ENCODE measurements at regions not wholly inside any gene's neighbourhood (a gene's known extent, or its start where the extent isn't known, plus 50 kb on each side); places are given as distances from the start of the nearest gene placed in this dataset.

DNA sequence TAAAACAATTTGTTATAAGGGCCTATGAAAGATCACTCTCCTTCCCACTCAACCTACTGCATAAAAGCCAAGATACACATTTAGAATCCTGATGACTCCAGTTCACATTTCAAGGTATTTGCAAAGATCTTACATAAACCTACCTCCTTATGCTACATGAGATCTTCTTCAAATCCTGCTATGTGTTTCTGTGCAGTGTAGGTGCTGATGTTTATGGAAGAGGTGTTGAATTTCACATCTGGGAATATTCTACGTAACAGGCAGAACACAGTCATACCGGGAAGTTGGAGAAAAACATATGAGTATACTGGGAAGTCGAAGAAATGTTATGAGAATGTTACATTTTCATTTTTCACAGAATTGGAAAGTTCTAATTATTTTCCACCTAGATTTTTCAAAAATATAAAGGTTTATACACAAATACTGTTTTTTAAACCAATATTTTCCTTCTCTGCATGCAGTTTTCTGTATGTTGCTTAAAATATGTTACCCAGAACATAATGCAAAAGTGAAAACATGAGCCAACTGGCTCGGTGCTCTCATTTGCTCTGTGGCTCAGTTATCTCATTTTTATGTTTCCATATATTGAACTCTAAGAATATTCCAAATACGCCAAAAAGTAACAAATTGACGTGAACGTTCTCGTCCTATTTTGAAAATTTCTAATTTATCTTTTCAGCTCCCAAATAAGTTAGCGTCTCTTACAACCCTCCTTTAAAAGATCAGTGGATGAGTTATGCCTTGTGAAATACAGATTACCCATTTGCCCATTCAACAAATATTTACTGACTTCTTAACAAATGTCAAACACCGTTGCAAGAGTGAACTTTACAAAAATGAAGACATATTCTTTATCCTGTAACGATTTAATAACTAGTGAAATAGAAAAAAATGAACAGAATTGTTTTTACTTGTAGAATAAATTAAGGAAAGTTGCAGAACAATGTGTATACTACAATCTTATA is 899.3 kb downstream of the STIM2 start:
- Histone ChIP-seq H3K9ac (no peak overlapping the region), H4K20me1 (ENCODE audit: insufficient read depth) (no peaks in the 10 kb centered on the region), H3K79me2 (ENCODE audit: insufficient read depth) (no peaks in the 10 kb centered on the region), H3K4me1 (ENCODE audit: control insufficient read depth in 1 of 2, insufficient read depth in 2 of 2, low read depth in 1 of 2, low read length in 1 of 2) (no peaks in the 10 kb centered on the region), H3K9me3 (no peaks in the 10 kb centered on the region), H3K4me2 (no peak overlapping the region), H3K4me3 (ENCODE audit: low read depth in 2 of 2, low read length in 1 of 2) (no peak overlapping the region), H3K27ac (ENCODE audit: low read depth in 2 of 2, low read length in 1 of 2) (no peak overlapping the region), H3K9me2 (no peaks in the 10 kb centered on the region), H2AFZ (ENCODE audit: low read depth) (no peak overlapping the region), H3K27me3 (ENCODE audit: insufficient read depth) (no peaks in the 10 kb centered on the region), H3F3A (replicated peaks; ENCODE audit: insufficient read depth) (no peaks in the 10 kb centered on the region), H3K36me3 (replicated peaks in 1 of 2; ENCODE audit: control insufficient read depth in 1 of 2, insufficient read depth in 2 of 2, low read length in 1 of 2) (no peaks in the 10 kb centered on the region)
- DNase-seq: no peak
- TF ChIP-seq CTCF (IDR thresholded peaks at IDR 0.05) (no peak), RCOR1 (IDR thresholded peaks at IDR 0.05; ENCODE audit: low read length) (no peak), EZH2phosphoT487 (IDR thresholded peaks at IDR 0.05; ENCODE audit: borderline replicate concordance, low read depth) (no peak), CHD2 (IDR thresholded peaks at IDR 0.05; ENCODE audit: low read length, partially characterized antibody) (no peak), NFIC (IDR thresholded peaks at IDR 0.05; ENCODE audit: borderline replicate concordance) (no peak), TAF1 (IDR thresholded peaks at IDR 0.05; ENCODE audit: borderline replicate concordance, low read depth, low read length) (no peak), RXRA (IDR thresholded peaks at IDR 0.05; ENCODE audit: borderline replicate concordance, low read depth) (no peak), FOXM1 (IDR thresholded peaks at IDR 0.05; ENCODE audit: low read depth) (no peak), FOSL2 (IDR thresholded peaks at IDR 0.05; ENCODE audit: borderline replicate concordance, low read depth) (no peak), POLR2AphosphoS5 (IDR thresholded peaks at IDR 0.05; ENCODE audit: low read depth, low read length) (no peak), TEAD4 (IDR thresholded peaks at IDR 0.05; ENCODE audit: borderline replicate concordance, insufficient read depth) (no peak), NRF1 (IDR thresholded peaks at IDR 0.05; ENCODE audit: low read depth, low read length) (no peak), SMC3 (IDR thresholded peaks at IDR 0.05; ENCODE audit: low read depth, low read length) (no peak), JUND (IDR thresholded peaks at IDR 0.05) (no peak)
- TF ChIP-seq, protein P1, sequence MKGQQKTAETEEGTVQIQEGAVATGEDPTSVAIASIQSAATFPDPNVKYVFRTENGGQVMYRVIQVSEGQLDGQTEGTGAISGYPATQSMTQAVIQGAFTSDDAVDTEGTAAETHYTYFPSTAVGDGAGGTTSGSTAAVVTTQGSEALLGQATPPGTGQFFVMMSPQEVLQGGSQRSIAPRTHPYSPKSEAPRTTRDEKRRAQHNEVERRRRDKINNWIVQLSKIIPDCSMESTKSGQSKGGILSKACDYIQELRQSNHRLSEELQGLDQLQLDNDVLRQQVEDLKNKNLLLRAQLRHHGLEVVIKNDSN (IDR thresholded peaks at IDR 0.05; ENCODE audit: borderline replicate concordance, low read depth): no peak
- ChIA-PET CTCF (no interaction called here), POLR2A (no interaction called here)
- WGBS (ENCODE audit: low lambda C conversion rate): 6% methylated on average over 11 of the region's 11 CpGs

All from SK-N-SH (cell line).